GM12865 (cell line): ENCODE measurements at regions not wholly inside any gene's neighbourhood (a gene's known extent, or its start where the extent isn't known, plus 50 kb on each side); places are given as distances from the start of the nearest gene placed in this dataset.

Experiments used
- DNase-seq: peaks from one replicate; pipeline ENCODE4 v3.0.0; 2010; ENCODE audit warnings: low read depth
- H3K4me3 ChIP-seq: 2 replicates; pipeline ENCODE4 v1.5.1; 2011; ENCODE audit warnings: mild to moderate bottlenecking, low read depth, low read length, control low read depth
- TF ChIP-seq, protein P1 (sequence below): IDR thresholded peaks from 2 replicates; pipeline ENCODE4 v1.5.1; 2011; ENCODE audit warnings: low read length, control low read depth, low read depth, inconsistent platforms; ENCODE audit not compliant: insufficient read depth; ENCODE audit errors: missing control alignments

GRCh38 chr2:106719222-106719621, 166.7 kb downstream of the ST6GAL2 start:
- TF ChIP-seq, protein P1, sequence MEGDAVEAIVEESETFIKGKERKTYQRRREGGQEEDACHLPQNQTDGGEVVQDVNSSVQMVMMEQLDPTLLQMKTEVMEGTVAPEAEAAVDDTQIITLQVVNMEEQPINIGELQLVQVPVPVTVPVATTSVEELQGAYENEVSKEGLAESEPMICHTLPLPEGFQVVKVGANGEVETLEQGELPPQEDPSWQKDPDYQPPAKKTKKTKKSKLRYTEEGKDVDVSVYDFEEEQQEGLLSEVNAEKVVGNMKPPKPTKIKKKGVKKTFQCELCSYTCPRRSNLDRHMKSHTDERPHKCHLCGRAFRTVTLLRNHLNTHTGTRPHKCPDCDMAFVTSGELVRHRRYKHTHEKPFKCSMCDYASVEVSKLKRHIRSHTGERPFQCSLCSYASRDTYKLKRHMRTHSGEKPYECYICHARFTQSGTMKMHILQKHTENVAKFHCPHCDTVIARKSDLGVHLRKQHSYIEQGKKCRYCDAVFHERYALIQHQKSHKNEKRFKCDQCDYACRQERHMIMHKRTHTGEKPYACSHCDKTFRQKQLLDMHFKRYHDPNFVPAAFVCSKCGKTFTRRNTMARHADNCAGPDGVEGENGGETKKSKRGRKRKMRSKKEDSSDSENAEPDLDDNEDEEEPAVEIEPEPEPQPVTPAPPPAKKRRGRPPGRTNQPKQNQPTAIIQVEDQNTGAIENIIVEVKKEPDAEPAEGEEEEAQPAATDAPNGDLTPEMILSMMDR = no peak
- no peak overlapping the region for H3K4me3 ChIP-seq
- no peak for DNase-seq

GRCh38 chr2:106720026-106720425, 165.9 kb downstream of the ST6GAL2 start:
- DNase-seq = no peak
- no peak overlapping the region for H3K4me3 ChIP-seq
- TF ChIP-seq, protein P1 = no peak

- TF ChIP-seq, protein P1 = no peak
- no peak overlapping the region for H3K4me3 ChIP-seq
- no peak for DNase-seq
Observed at GRCh38 chr2:106724301-106724794, 161.6 kb downstream of the ST6GAL2 start.

- TF ChIP-seq, protein P1 = no peak
- no peak overlapping the region for H3K4me3 ChIP-seq
- DNase-seq = no peak
Observed at GRCh38 chr2:106734165-106734564, 151.8 kb downstream of the ST6GAL2 start.

DNA sequence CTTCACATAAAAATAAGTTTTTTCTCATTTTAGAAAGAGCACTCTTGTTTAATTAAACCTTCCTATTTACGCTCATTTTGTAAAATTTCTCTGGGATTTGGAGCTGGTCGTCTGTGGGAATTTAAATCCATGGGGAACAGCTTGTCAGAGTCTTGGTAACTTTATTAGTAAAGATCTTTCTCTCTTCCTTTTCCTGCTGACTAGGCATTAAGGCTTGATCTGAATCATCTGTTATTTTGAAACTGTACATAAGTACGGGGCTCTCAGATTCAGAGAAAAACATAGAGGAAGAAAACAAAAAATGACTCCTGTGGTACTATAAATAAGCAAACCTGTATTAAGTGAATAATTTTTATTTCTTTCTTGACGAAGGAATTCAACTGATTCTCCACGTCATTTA, 150.2 kb downstream of the ST6GAL2 start:
- DNase-seq = no peak
- no peak overlapping the region for H3K4me3 ChIP-seq
- TF ChIP-seq, protein P1 = no peak

- no peak for DNase-seq
- TF ChIP-seq, protein P1 = no peak
- H3K4me3 ChIP-seq = no peak overlapping the region
Observed at GRCh38 chr2:106736221-106736620, 149.7 kb downstream of the ST6GAL2 start.

DNA sequence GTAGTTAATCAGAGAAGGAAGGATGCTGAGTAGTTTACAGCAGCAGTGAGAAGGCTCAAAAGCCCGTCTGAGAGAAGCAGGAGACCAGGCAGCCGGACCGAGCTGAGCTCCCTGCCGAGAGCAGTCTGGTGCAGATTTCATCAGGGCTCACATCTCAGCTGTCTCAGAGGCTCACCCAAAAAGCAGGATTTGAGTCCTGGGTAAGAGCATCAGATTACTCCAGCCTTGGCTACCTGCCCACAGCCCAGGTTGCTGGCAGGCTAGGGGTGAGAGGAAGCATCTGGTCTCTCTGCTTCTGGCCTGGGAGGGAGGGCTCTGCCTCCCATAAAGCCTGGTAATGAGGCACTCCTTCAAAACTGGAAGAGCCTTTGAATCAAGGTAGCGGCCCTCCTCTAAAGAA, 140.5 kb downstream of the ST6GAL2 start:
- DNase-seq = no peak
- TF ChIP-seq, protein P1 = no peak
- H3K4me3 ChIP-seq = no peak overlapping the region
